ENCODE measurements at regions not wholly inside any gene's neighbourhood (a gene's known extent, or its start where the extent isn't known, plus 50 kb on each side); places are given as distances from the start of the nearest gene placed in this dataset.

DNA sequence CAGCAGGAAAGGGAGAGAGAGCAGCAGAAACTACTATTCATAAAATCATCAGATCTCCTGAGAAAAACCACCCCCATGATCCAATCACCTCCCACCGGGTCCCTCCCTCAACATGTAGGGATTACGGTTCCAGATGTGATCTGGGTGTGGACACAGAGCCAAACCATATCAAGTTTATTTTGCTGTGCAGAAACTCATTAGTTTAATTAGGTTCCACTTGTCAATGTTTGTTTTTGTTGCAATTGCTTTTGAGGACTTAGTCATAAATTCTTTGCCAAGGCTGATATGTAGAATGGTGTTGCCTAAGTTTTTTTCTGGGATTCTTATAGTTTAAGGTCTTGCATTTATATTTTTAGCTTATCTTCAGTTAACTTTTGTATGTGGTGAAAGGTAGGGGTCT lies 422.0 kb upstream of the HS3ST5 start:
- Mint-ChIP-seq H3K4me1 (ENCODE audit: low read depth) (no peaks in the 10 kb centered on the region), H3K36me3 (ENCODE audit: low read depth) (no peaks in the 10 kb centered on the region), H3K27me3 (ENCODE audit: low read depth) (no peaks in the 10 kb centered on the region), H3K4me3 (no peak overlapping the region), H3K27ac (no peak overlapping the region), H3K9me3 (peaks cover 10% of the 10 kb centered on the region)

DNA sequence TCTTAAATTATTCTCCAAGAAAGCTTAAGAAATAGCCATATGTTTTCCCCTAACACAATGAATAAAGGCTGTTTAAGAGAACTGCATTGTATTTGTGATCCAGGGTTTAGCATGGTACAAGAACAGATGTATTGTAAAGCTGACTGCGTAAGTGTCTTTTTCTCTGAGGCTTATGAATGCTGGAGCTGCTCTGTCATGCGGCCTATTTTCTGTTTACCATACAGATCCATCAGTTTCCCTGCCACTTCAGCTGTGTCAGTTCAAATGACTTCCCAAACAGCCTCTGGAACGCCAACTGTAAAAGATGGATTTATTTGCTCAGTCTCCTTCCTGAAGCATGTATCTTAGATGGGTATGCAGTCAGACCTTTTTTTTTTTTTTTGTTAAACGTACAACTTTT lies 419.3 kb upstream of the HS3ST5 start:
- no peaks in the 10 kb centered on the region for H3K36me3 Mint-ChIP-seq (ENCODE audit: low read depth)
- no peaks in the 10 kb centered on the region for H3K27me3 Mint-ChIP-seq (ENCODE audit: low read depth)
- no peak overlapping the region for H3K27ac Mint-ChIP-seq
- H3K4me1 Mint-ChIP-seq (ENCODE audit: low read depth): no peaks in the 10 kb centered on the region
- H3K9me3 Mint-ChIP-seq: no peaks in the 10 kb centered on the region
- no peak overlapping the region for H3K4me3 Mint-ChIP-seq

DNA sequence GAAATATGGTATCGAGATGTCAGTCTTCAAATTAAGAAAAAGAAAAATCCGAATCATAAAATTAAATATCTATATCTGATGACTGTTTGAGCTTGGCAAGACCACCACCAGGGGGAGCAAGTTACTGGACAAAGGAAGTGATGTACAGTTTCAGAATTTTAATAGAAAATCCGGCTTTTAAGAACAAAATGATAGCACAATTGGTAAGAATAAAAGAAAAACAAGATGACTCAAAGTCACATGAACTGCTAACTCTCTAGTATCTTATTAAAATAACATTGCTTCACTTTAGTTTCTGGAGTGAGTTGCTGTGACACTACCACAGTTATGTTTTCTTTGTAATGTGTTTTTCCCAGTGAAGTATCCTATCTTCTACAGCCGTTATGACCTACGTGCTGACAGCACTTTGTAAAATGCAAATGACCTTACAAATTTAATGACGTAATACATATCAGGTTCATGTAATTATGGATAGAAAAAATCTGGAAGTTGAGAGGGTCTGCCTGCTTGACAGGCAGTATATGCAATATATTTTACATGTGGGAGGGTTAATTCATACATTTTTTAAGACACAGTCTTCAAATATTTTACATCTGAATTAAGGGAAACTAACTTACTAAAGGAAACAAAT lies 405.3 kb upstream of the HS3ST5 start:
- no peaks in the 10 kb centered on the region for H3K4me1 Mint-ChIP-seq (ENCODE audit: low read depth)
- no peaks in the 10 kb centered on the region for H3K27me3 Mint-ChIP-seq (ENCODE audit: low read depth)
- no peak overlapping the region for H3K4me3 Mint-ChIP-seq
- no peaks in the 10 kb centered on the region for H3K9me3 Mint-ChIP-seq
- H3K36me3 Mint-ChIP-seq (ENCODE audit: low read depth): no peaks in the 10 kb centered on the region
- no peak overlapping the region for H3K27ac Mint-ChIP-seq

DNA sequence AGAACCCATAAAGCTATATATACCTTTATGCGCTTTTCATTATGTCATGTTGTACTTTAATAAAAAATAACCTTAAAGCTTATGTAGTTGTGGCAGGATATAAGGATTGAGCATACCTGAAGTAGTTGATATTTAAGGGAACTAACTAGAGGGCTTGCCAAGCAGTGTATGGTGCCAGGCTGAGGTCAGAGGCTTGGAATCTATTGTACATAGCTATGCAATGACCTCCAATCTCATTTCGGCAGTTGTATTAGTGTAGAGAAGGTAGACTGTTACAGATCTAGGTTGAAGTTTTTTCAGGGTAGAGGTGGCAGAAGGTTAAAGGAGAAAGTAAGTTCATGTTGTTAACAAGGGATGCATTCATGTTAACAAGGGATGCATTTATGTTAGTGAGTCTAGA lies 397.7 kb upstream of the HS3ST5 start:
- Mint-ChIP-seq H3K27me3 (ENCODE audit: low read depth) (no peaks in the 10 kb centered on the region), H3K36me3 (ENCODE audit: low read depth) (no peaks in the 10 kb centered on the region), H3K9me3 (peaks cover 6% of the 10 kb centered on the region), H3K4me3 (no peak overlapping the region), H3K27ac (no peak overlapping the region), H3K4me1 (ENCODE audit: low read depth) (no peaks in the 10 kb centered on the region)

DNA sequence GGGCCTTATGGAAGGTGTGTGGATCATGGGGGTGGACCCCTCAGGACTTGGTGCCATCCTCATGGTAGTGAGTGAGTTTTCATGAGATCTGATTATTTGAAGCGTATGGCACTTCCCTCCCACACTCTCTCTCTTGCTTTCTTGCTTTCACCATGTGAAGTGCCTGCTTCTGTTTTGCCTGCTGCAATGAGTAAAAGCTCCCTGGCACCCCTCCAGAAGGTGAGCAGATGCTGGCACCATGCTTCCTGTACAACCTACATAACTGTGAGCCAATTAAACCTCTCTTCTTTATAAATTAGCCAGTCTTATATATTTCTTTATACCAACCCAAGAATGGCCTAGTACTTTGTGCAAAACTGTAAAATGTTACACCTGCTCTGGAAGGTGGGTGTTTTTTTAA lies 396.8 kb upstream of the HS3ST5 start:
- Mint-ChIP-seq H3K4me3 (no peak overlapping the region), H3K4me1 (ENCODE audit: low read depth) (no peaks in the 10 kb centered on the region), H3K27ac (no peak overlapping the region), H3K27me3 (ENCODE audit: low read depth) (no peaks in the 10 kb centered on the region), H3K36me3 (ENCODE audit: low read depth) (no peaks in the 10 kb centered on the region), H3K9me3 (peaks cover 6% of the 10 kb centered on the region)

- H3K9me3 Mint-ChIP-seq: no peaks in the 10 kb centered on the region
- H3K36me3 Mint-ChIP-seq (ENCODE audit: low read depth): no peaks in the 10 kb centered on the region
- H3K4me1 Mint-ChIP-seq (ENCODE audit: low read depth): no peaks in the 10 kb centered on the region
- no peak overlapping the region for H3K4me3 Mint-ChIP-seq
- H3K27ac Mint-ChIP-seq: no peak overlapping the region
- no peaks in the 10 kb centered on the region for H3K27me3 Mint-ChIP-seq (ENCODE audit: low read depth)
Observed at GRCh38 chr6:114735025-114735735, 392.4 kb upstream of the HS3ST5 start.

DNA sequence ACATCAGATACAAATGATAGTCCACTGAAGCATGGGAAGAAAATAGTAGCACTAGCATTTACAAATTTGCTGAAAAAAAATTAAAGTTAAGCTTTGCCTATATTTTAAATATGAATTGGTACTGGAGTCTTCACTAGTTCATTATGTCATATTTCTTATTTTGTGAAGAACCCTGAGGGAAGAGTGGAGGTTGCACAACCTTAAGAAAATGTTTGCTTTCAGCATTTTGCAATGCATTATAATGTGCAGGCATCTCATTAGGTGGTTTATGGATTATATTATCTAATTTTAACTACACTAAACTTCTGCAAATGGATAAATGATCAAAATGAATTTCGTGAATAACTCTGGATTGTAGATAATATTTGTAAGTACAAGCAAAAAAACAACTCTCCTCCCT lies 390.8 kb upstream of the HS3ST5 start:
- Mint-ChIP-seq H3K4me3 (no peak overlapping the region), H3K4me1 (ENCODE audit: low read depth) (no peaks in the 10 kb centered on the region), H3K27me3 (ENCODE audit: low read depth) (no peaks in the 10 kb centered on the region), H3K27ac (no peak overlapping the region), H3K9me3 (no peaks in the 10 kb centered on the region), H3K36me3 (ENCODE audit: low read depth) (no peaks in the 10 kb centered on the region)

- Mint-ChIP-seq H3K36me3 (ENCODE audit: low read depth) (no peaks in the 10 kb centered on the region), H3K4me3 (no peak overlapping the region), H3K4me1 (ENCODE audit: low read depth) (no peaks in the 10 kb centered on the region), H3K9me3 (no peaks in the 10 kb centered on the region), H3K27me3 (ENCODE audit: low read depth) (no peaks in the 10 kb centered on the region), H3K27ac (no peak overlapping the region)
Observed at GRCh38 chr6:114718716-114719270, 376.0 kb upstream of the HS3ST5 start.

DNA sequence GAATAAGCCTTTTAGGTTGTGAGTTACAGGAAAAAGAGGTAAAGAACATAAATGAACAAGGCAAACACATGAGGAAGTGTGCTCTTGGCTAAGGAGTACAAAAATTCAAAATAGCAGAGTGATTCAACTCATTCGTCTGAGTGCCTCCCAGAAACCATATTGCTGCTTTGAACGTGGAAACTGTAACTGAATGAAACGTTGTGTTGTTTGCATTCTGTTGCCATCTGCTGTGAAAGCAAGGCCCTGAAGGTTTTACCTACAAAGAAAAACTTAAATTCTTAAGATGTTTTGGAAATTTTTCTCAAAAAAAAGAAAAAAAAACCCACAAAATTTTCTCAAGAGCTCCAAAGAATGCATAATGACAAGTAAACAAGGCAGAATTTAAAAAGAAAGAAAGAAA lies 375.4 kb upstream of the HS3ST5 start:
- H3K27me3 Mint-ChIP-seq (ENCODE audit: low read depth): no peaks in the 10 kb centered on the region
- H3K9me3 Mint-ChIP-seq: no peaks in the 10 kb centered on the region
- H3K4me3 Mint-ChIP-seq: no peak overlapping the region
- no peak overlapping the region for H3K27ac Mint-ChIP-seq
- no peaks in the 10 kb centered on the region for H3K36me3 Mint-ChIP-seq (ENCODE audit: low read depth)
- no peaks in the 10 kb centered on the region for H3K4me1 Mint-ChIP-seq (ENCODE audit: low read depth)

DNA sequence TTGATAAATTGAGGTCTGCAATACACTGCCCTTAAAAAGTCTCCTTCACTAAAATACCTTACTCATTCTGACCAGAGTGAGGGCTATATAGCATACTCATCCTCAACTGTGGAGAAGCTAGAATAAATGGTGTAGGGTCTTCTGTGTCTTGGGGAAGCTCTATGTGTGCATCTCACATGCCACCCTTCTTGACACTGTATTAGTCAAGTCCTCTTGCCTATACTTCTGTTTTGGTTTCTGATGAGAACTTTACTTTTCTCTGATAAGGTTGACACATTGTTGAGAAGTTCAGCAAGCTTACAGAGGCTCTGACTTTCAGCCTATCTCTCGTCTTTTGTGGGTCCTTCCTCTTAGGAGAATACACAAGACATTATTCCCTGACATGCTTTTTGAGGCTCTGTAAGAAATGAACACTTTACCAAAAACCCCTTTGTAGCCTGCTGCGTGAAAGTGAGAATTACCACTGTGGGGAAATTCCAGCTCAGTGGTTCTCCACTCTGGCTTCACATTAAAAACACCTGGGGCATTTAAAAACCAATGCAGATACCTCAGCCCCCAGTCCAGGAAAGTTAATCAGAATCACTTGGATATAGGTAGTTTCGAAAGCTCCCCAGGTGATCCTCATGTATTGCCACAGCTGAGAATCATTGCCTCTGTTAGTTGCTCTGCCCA lies 372.1 kb upstream of the HS3ST5 start:
- Mint-ChIP-seq H3K36me3 (ENCODE audit: low read depth) (no peaks in the 10 kb centered on the region), H3K9me3 (no peaks in the 10 kb centered on the region), H3K4me3 (no peak overlapping the region), H3K27ac (no peak overlapping the region), H3K27me3 (ENCODE audit: low read depth) (no peaks in the 10 kb centered on the region), H3K4me1 (ENCODE audit: low read depth) (no peaks in the 10 kb centered on the region)

DNA sequence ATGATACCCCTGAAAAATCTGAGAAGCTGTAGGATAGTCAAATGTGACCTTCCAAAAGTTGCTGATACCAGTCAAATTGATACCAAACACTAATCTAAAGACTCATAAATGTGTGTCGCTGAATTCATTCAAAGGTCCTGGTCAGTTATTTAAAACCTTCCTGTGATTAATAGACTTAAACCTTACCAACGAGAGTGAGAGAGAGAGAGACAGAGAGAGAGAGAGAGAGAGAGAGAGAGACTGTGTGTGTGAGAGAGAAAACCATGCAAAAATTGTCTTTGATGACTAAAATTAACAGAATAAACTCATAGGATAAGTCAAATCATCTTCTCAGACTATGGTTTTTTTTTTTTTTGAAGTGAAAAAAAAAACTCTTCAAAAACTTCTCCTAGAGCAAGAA lies 370.9 kb upstream of the HS3ST5 start:
- Mint-ChIP-seq H3K4me3 (no peak overlapping the region), H3K36me3 (ENCODE audit: low read depth) (no peaks in the 10 kb centered on the region), H3K9me3 (no peaks in the 10 kb centered on the region), H3K4me1 (ENCODE audit: low read depth) (no peaks in the 10 kb centered on the region), H3K27ac (no peak overlapping the region), H3K27me3 (ENCODE audit: low read depth) (no peaks in the 10 kb centered on the region)

DNA sequence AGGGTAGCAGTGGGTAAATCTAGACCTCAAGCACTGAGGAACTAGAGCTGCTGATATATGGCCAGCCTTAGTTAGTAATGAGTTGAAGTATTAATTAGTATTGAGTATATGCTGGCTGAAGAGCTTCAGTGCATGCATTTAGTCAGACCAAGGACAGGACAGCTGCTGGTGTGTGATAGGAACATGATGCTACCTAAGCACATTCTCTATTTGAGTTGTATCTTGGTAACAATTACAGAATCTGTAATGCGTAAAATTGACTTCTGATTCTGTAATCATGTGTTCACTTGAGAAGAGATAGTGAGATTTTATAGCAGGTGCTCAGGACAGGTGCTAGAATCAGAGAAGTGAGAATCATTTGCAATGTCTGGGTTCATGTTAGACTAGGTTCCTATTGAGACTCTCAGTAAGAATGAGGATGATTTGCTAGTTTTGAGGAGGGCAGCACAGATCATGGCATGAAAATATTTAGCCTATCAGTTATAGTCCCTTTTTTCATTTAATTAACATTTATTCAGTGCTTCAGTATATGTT lies 369.4 kb upstream of the HS3ST5 start:
- no peak overlapping the region for H3K27ac Mint-ChIP-seq
- H3K36me3 Mint-ChIP-seq (ENCODE audit: low read depth): no peaks in the 10 kb centered on the region
- no peaks in the 10 kb centered on the region for H3K9me3 Mint-ChIP-seq
- H3K27me3 Mint-ChIP-seq (ENCODE audit: low read depth): no peaks in the 10 kb centered on the region
- no peak overlapping the region for H3K4me3 Mint-ChIP-seq
- no peaks in the 10 kb centered on the region for H3K4me1 Mint-ChIP-seq (ENCODE audit: low read depth)

GRCh38 chr6:114707081-114707620 lies 364.3 kb upstream of the HS3ST5 start:
- H3K9me3 Mint-ChIP-seq: no peaks in the 10 kb centered on the region
- H3K27ac Mint-ChIP-seq: no peak overlapping the region
- no peaks in the 10 kb centered on the region for H3K4me1 Mint-ChIP-seq (ENCODE audit: low read depth)
- no peaks in the 10 kb centered on the region for H3K27me3 Mint-ChIP-seq (ENCODE audit: low read depth)
- H3K4me3 Mint-ChIP-seq: no peak overlapping the region
- no peaks in the 10 kb centered on the region for H3K36me3 Mint-ChIP-seq (ENCODE audit: low read depth)

DNA sequence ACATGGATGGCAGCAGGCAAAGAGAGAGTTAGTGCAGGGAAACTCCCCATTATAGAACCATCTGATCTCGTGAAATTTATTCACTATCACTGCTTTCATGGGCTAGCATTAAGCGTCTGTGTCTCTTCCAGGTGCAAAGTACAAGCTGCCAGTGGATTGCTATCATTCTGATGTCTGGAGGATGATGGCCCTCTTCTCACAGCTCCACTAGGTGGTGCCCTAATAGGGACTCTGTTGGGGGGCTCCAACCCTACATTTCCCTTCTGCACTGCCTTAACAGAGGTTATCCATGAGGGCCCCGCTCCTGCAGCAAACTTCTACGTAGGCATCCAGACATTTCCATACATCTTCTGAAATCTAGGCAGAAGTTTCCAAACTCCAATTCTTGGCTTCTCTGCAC lies 347.8 kb upstream of the HS3ST5 start:
- no peaks in the 10 kb centered on the region for H3K9me3 Mint-ChIP-seq
- H3K4me3 Mint-ChIP-seq: no peak overlapping the region
- no peaks in the 10 kb centered on the region for H3K27me3 Mint-ChIP-seq (ENCODE audit: low read depth)
- H3K36me3 Mint-ChIP-seq (ENCODE audit: low read depth): no peaks in the 10 kb centered on the region
- no peak overlapping the region for H3K27ac Mint-ChIP-seq
- H3K4me1 Mint-ChIP-seq (ENCODE audit: low read depth): no peaks in the 10 kb centered on the region

GRCh38 chr6:114659513-114659912 lies 316.7 kb upstream of the HS3ST5 start:
- Mint-ChIP-seq H3K9me3 (peaks cover 18% of the 10 kb centered on the region), H3K27me3 (ENCODE audit: low read depth) (no peaks in the 10 kb centered on the region), H3K36me3 (ENCODE audit: low read depth) (no peaks in the 10 kb centered on the region), H3K4me3 (no peak overlapping the region), H3K27ac (no peak overlapping the region), H3K4me1 (ENCODE audit: low read depth) (no peaks in the 10 kb centered on the region)

All from T-helper 1 cell treated with Interleukin-12 subunit alpha and Interleukin-12 subunit beta and Interleukin-4 antibody, amounts not matched to agents 30 μg/mL and 1 μg/mL, for 36 hours (primary cell).